IPS-18a (cell line): ENCODE measurements at regions not wholly inside any gene's neighbourhood (a gene's known extent, or its start where the extent isn't known, plus 50 kb on each side); places are given as distances from the start of the nearest gene placed in this dataset.
"Not testable (repeated sequence)": the region's sequence is repeated elsewhere in the genome, so short reads cannot be mapped to it uniquely, and the experiment has no call there.

Experiments
- H3K27ac ChIP-seq: one replicate; pipeline ENCODE4 v1.5.1; 2013; ENCODE audit warnings: low read length
- H3K27me3 ChIP-seq: one replicate; pipeline ENCODE4 v1.6.1; 2013; ENCODE audit warnings: mild to moderate bottlenecking, low read length; ENCODE audit not compliant: control insufficient read depth, insufficient read depth
- H3K36me3 ChIP-seq: one replicate; pipeline ENCODE4 v1.6.1; 2013; ENCODE audit warnings: low read depth, low read length; ENCODE audit not compliant: control insufficient read depth
- H3K4me1 ChIP-seq: one replicate; pipeline ENCODE4 v1.6.1; 2013; ENCODE audit warnings: low read depth, low read length; ENCODE audit not compliant: control insufficient read depth
- H3K4me3 ChIP-seq: one replicate; pipeline ENCODE4 v1.5.1; 2013; ENCODE audit warnings: low read length
- H3K9ac ChIP-seq: one replicate; pipeline ENCODE4 v1.6.1; 2013; ENCODE audit warnings: mild to moderate bottlenecking, low read length, moderate library complexity
- H3K9me3 ChIP-seq: one replicate; pipeline ENCODE4 v1.6.1; 2013; ENCODE audit warnings: low read depth, low read length; ENCODE audit not compliant: control insufficient read depth

- H3K4me3 ChIP-seq, result no peak overlapping the region
- H3K36me3 ChIP-seq, result no peaks in the 10 kb centered on the region
- no peaks in the 10 kb centered on the region for H3K4me1 ChIP-seq
- H3K27me3 ChIP-seq, result no peaks in the 10 kb centered on the region
- H3K9ac ChIP-seq, result no peak overlapping the region
- H3K27ac ChIP-seq, result no peak overlapping the region
- no peaks in the 10 kb centered on the region for H3K9me3 ChIP-seq
These were observed 364.2 kb downstream of the GALC start for GRCh38 chr14:87628780-87629179.

- Histone ChIP-seq H3K27ac (no peak overlapping the region), H3K4me3 (no peak overlapping the region), H3K36me3 (no peaks in the 10 kb centered on the region), H3K4me1 (no peaks in the 10 kb centered on the region), H3K9ac (no peak overlapping the region), H3K27me3 (no peaks in the 10 kb centered on the region), H3K9me3 (no peaks in the 10 kb centered on the region)
These were observed 364.9 kb downstream of the GALC start for GRCh38 chr14:87628129-87628528.

GRCh38 chr14:87626266-87626665 lies 366.7 kb downstream of the GALC start:
- H3K27ac ChIP-seq, result no peak overlapping the region
- peaks cover 11% of the 10 kb centered on the region for H3K9me3 ChIP-seq
- H3K4me3 ChIP-seq, result no peak overlapping the region
- H3K36me3 ChIP-seq, result no peaks in the 10 kb centered on the region
- H3K4me1 ChIP-seq, result no peaks in the 10 kb centered on the region
- H3K9ac ChIP-seq, result no peak overlapping the region
- H3K27me3 ChIP-seq, result no peaks in the 10 kb centered on the region

GRCh38 chr14:87623616-87624015 lies 369.4 kb downstream of the GALC start:
- no peaks in the 10 kb centered on the region for H3K36me3 ChIP-seq
- H3K9me3 ChIP-seq, result peaks cover 25% of the 10 kb centered on the region

GRCh38 chr14:87617079-87617478 lies 375.9 kb downstream of the GALC start:
- Histone ChIP-seq H3K9ac (no peak overlapping the region), H3K36me3 (no peaks in the 10 kb centered on the region), H3K9me3 (peaks cover 20% of the 10 kb centered on the region), H3K27me3 (no peaks in the 10 kb centered on the region), H3K27ac (no peak overlapping the region), H3K4me3 (no peak overlapping the region), H3K4me1 (no peaks in the 10 kb centered on the region)

More at GRCh38 chr14:87623616-87624015, 369.4 kb downstream of the GALC start:
- Histone ChIP-seq H3K9ac (no peak overlapping the region), H3K4me1 (no peaks in the 10 kb centered on the region), H3K4me3 (no peak overlapping the region), H3K27me3 (no peaks in the 10 kb centered on the region), H3K27ac (no peak overlapping the region)

- H3K9me3 ChIP-seq, result peaks cover 12% of the 10 kb centered on the region
- H3K27me3 ChIP-seq, result no peaks in the 10 kb centered on the region
- no peak overlapping the region for H3K9ac ChIP-seq
- no peak overlapping the region for H3K4me3 ChIP-seq
- no peaks in the 10 kb centered on the region for H3K4me1 ChIP-seq
- no peak overlapping the region for H3K27ac ChIP-seq
- H3K36me3 ChIP-seq, result no peaks in the 10 kb centered on the region
These were observed 376.9 kb downstream of the GALC start for GRCh38 chr14:87615822-87616679.

- H3K4me1 ChIP-seq, result no peaks in the 10 kb centered on the region
These were observed 377.9 kb downstream of the GALC start for GRCh38 chr14:87615047-87615446.

GRCh38 chr14:87613881-87614280 lies 379.1 kb downstream of the GALC start:
- H3K9me3 ChIP-seq, result no peaks in the 10 kb centered on the region
- no peaks in the 10 kb centered on the region for H3K4me1 ChIP-seq
- no peak overlapping the region for H3K4me3 ChIP-seq
- H3K27me3 ChIP-seq, result no peaks in the 10 kb centered on the region
- no peak overlapping the region for H3K9ac ChIP-seq
- H3K36me3 ChIP-seq, result no peaks in the 10 kb centered on the region
- H3K27ac ChIP-seq, result no peak overlapping the region

More at GRCh38 chr14:87615047-87615446, 377.9 kb downstream of the GALC start:
- no peak overlapping the region for H3K27ac ChIP-seq
- H3K27me3 ChIP-seq, result no peaks in the 10 kb centered on the region
- H3K36me3 ChIP-seq, result no peaks in the 10 kb centered on the region
- H3K9ac ChIP-seq, result no peak overlapping the region
- H3K9me3 ChIP-seq, result peaks cover 2% of the 10 kb centered on the region
- H3K4me3 ChIP-seq, result no peak overlapping the region

GRCh38 chr14:87607056-87607455 lies 385.9 kb downstream of the GALC start:
- H3K27me3 ChIP-seq, H3K27ac ChIP-seq, H3K36me3 ChIP-seq, H3K4me1 ChIP-seq, H3K9ac ChIP-seq, H3K4me3 ChIP-seq: not testable (repeated sequence)
- peaks cover 15% of the 10 kb centered on the region for H3K9me3 ChIP-seq

GRCh38 chr14:87601036-87601435 lies 391.9 kb downstream of the GALC start:
- Histone ChIP-seq H3K27me3 (no peaks in the 10 kb centered on the region), H3K27ac (no peak overlapping the region), H3K4me3 (no peak overlapping the region), H3K4me1 (no peaks in the 10 kb centered on the region), H3K9me3 (peaks cover 15% of the 10 kb centered on the region), H3K9ac (no peak overlapping the region), H3K36me3 (no peaks in the 10 kb centered on the region)

GRCh38 chr14:87600240-87600639 lies 392.7 kb downstream of the GALC start:
- Histone ChIP-seq H3K9ac (no peak overlapping the region), H3K9me3 (peaks cover 9% of the 10 kb centered on the region), H3K36me3 (no peaks in the 10 kb centered on the region), H3K4me3 (no peak overlapping the region), H3K27me3 (no peaks in the 10 kb centered on the region), H3K27ac (no peak overlapping the region), H3K4me1 (no peaks in the 10 kb centered on the region)

- no peak overlapping the region for H3K9ac ChIP-seq
- H3K9me3 ChIP-seq, result no peaks in the 10 kb centered on the region
- H3K4me3 ChIP-seq, result no peak overlapping the region
- H3K36me3 ChIP-seq, result no peaks in the 10 kb centered on the region
- no peak overlapping the region for H3K27ac ChIP-seq
- no peaks in the 10 kb centered on the region for H3K4me1 ChIP-seq
- no peaks in the 10 kb centered on the region for H3K27me3 ChIP-seq
These were observed 411.7 kb downstream of the GALC start for GRCh38 chr14:87581298-87581697.
